HEK293T (cell line): ENCODE measurements at regions not wholly inside any gene's neighbourhood (a gene's known extent, or its start where the extent isn't known, plus 50 kb on each side); places are given as distances from the start of the nearest gene placed in this dataset.

Source experiments
- ARNT ChIP-seq: fragments of 450-650 bp; IDR thresholded peaks from 2 replicates; pipeline ENCODE4 v1.6.1; 2017; ENCODE audit warnings: mild to moderate bottlenecking
- BHLHE40 ChIP-seq: fragments of 450-650 bp; IDR thresholded peaks from 2 replicates; pipeline ENCODE4 v1.6.1; 2016; ENCODE audit warnings: mild to moderate bottlenecking, moderate library complexity, borderline replicate concordance
- CTBP1 ChIP-seq: fragments of 450-650 bp; IDR thresholded peaks from 2 replicates; pipeline ENCODE4 v1.6.1; 2016; ENCODE audit warnings: borderline replicate concordance
- ELF4 ChIP-seq: fragments of 450-650 bp; IDR thresholded peaks from 2 replicates; pipeline ENCODE4 v1.6.1; 2017; ENCODE audit warnings: antibody characterized with exemption
- FOXA1 ChIP-seq: fragments of 450-650 bp; IDR thresholded peaks from 2 replicates; pipeline ENCODE4 v1.6.1; 2016; ENCODE audit warnings: mild to moderate bottlenecking
- FOXK2 ChIP-seq: fragments of 450-650 bp; IDR thresholded peaks from 2 replicates; pipeline ENCODE4 v1.6.1; 2016; ENCODE audit warnings: mild to moderate bottlenecking
- FOXM1 ChIP-seq: fragments of 450-650 bp; IDR thresholded peaks from 2 replicates; pipeline ENCODE4 v1.6.1; 2017; ENCODE audit warnings: mild to moderate bottlenecking, borderline replicate concordance
- HDGF ChIP-seq: fragments of 450-650 bp; IDR thresholded peaks from 2 replicates; pipeline ENCODE4 v1.6.1; 2017; ENCODE audit warnings: antibody characterized with exemption, borderline replicate concordance
- L3MBTL2 ChIP-seq: fragments of 450-650 bp; conservative IDR thresholded peaks from 2 replicates; pipeline ENCODE4 v1.6.1; 2016; ENCODE audit warnings: mild to moderate bottlenecking
- PKNOX1 ChIP-seq: fragments of 450-650 bp; IDR thresholded peaks from 2 replicates; pipeline ENCODE4 v1.6.1; 2016
- SP1 ChIP-seq: fragments of 450-650 bp; IDR thresholded peaks from 2 replicates; pipeline ENCODE4 v1.6.1; 2017
- SUZ12 ChIP-seq: fragments of 450-650 bp; IDR thresholded peaks from 2 replicates; pipeline ENCODE4 v1.6.1; 2016; ENCODE audit warnings: mild to moderate bottlenecking
- TARDBP ChIP-seq: fragments of 450-650 bp; IDR thresholded peaks from 2 replicates; pipeline ENCODE4 v1.6.1; 2016
- ZNF384 ChIP-seq: fragments of 450-650 bp; IDR thresholded peaks from 2 replicates; pipeline ENCODE4 v1.6.1; 2016

- TF ChIP-seq FOXM1 (no peak), FOXK2 (no peak), FOXA1 (no peak), BHLHE40 (no peak), TARDBP (no peak), ELF4 (no peak), ZNF384 (no peak), CTBP1 (no peak), SUZ12 (no peak), SP1 (no peak), ARNT (no peak), L3MBTL2 (no peak), HDGF (no peak), PKNOX1 (no peak)
Measured at GRCh38 chr13:105725887-105726286, 809.6 kb downstream of the EFNB2 start.
